Heart left ventricle (tissue), 16 donors: ENCODE measurements at regions not wholly inside any gene's neighbourhood (a gene's known extent, or its start where the extent isn't known, plus 50 kb on each side); places are given as distances from the start of the nearest gene placed in this dataset.

Experiments
- ATAC-seq, 4 donors: fragments of 200-7000 bp; cut with Tn5 transposase; one replicate each; pipeline ENCODE4 v1.9.1; 2020 to 2022; ENCODE audit warnings: moderate library complexity in 4 of 4, mild to moderate bottlenecking in 3 of 4, moderate number of reproducible peaks in 1 of 4
- DNase-seq, 5 donors: peaks; one replicate each; pipeline ENCODE4 v3.0.0-alpha.2; 2020
- H3K27ac ChIP-seq, 12 donors: fragments of 200-600 bp; sonication (generic) in 4 of 12; one replicate each; pipeline versions ENCODE4 v1.5.0 to v1.8.0; 2016 to 2022; ENCODE audit warnings: mild to moderate bottlenecking in 2 of 12
- H3K27me3 ChIP-seq, 9 donors: fragments of 200-600 bp; sonication (generic) in 2 of 9; one replicate each; pipeline versions ENCODE4 v1.5.1 to v1.8.0; 2016 to 2022; ENCODE audit warnings: mild to moderate bottlenecking in 3 of 9
- H3K36me3 ChIP-seq, 9 donors: fragments of 200-600 bp; sonication (generic) in 2 of 9; one replicate each; pipeline versions ENCODE4 v1.5.0 to v1.8.0; 2018 to 2022; ENCODE audit warnings: mild to moderate bottlenecking in 2 of 9
- H3K4me1 ChIP-seq, 12 donors: fragments of 200-600 bp; sonication (generic) in 4 of 12; one replicate each; pipeline versions ENCODE4 v1.5.0 to v1.8.0; 2016 to 2022; ENCODE audit warnings: mild to moderate bottlenecking in 3 of 12
- H3K4me3 ChIP-seq, 12 donors: fragments of 200-600 bp; sonication (generic) in 4 of 12; one replicate each; pipeline versions ENCODE4 v1.5.0 to v1.8.0; 2017 to 2022; ENCODE audit warnings: mild to moderate bottlenecking in 9 of 12, moderate library complexity in 4 of 12
- H3K9me3 ChIP-seq, 12 donors: fragments of 200-600 bp; sonication (generic) in 4 of 12; one replicate each; pipeline versions ENCODE4 v1.5.0 to v1.8.0; 2016 to 2022; ENCODE audit warnings: mild to moderate bottlenecking in 1 of 12
- POLR2A ChIP-seq, 2 donors: fragments of 450-650 bp; IDR thresholded peaks; one replicate each; pipeline ENCODE4 v1.6.1; 2017; ENCODE audit warnings: antibody characterized with exemption in 2 of 2, mild to moderate bottlenecking in 2 of 2, moderate library complexity in 2 of 2
- WGBS, 4 donors: extraction: QIAGEN DNeasy Blood & Tissue Kit in 2 of 4; methylation state at CpG; one replicate each; pipeline versions ENCODE4 v1.1.5 to v1.1.7; 2013 to 2018; 5-methylcytosine and 5-hydroxymethylcytosine counted together
- intact Hi-C, 10 donors: fragments of 100-400 bp; cut with DNase I; formaldehyde crosslinking; loops; one replicate each; pipeline versions ENCODE4 v1.11.1 to v1.14.2; 2022
- TF ChIP-seq, protein P1 (sequence below), 12 donors: fragments of 200-600 bp; sonication (generic) in 4 of 12; IDR thresholded peaks; one replicate each; pipeline versions ENCODE4 v1.5.0 to v1.8.0; 2018 to 2022; ENCODE audit warnings: antibody characterized with exemption in 12 of 12, mild to moderate bottlenecking in 5 of 12
- donor health status: ischemic (EF 13 %, LVEDD 7.1; RV severe dilation, severe dysfunction).
- donor health status: healthy with polysubstance abuse.
- donor health status: DM: no; HTN: yes; CAD: no.
- donor health status: DM: no; HTN: no; CAD: no.
- donor health status: ischemic (EF 25% LVEDD 6.9; RV normal size, moderate dysfunction).
- donor health status: ischemic (EF 25% LVEDD 5.7; RV mildly dilated, moderate dysfunction).
- donor health status: healthy.
- donor health status: DM: yes; HTN: yes; CAD: no.
- donor health status: ischemic (EF 35%, LVEDD 5.7; RV mildly dilated, moderate dysfunction).
- donor health status: nonischemic (EF 11% LVEDD 7.7; RV severe dilation, severe dysfunction).
- donor health status: DM: yes; HTN: yes; CAD: no.
- donor health status: PGD.
- donor health status: ischemic (EF 29% LVEDD 5.4; RV normal size, mild dysfunction).
- donor health status: nonischemic (EF 23%, LVEDD 6.1; RV moderate dilation, normal function).

DNA sequence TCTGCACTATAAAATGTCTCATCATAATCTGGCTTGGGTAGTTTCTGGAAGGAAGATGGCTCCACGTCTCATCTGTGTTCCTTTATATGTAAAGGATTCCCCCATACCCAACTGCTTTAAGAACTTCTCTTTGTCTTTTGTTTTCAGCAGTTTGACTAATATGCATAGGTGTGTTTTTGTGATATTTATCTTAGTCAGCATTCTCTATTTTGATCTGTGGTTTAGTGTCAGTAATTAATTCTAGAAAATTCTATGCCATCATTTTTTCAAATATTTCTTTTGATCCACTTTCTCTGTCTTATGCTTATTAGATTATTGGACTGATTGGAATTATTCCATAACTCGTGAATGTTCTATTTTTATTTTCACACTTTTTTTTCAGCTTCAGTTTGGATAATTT, 286.3 kb upstream of the THRB start:
- H3K27me3 ChIP-seq = no peaks in the 10 kb centered on the region
- H3K4me1 ChIP-seq = no peaks in the 10 kb centered on the region
- WGBS, 4 donors = 75 to 80% (median 78%) methylated on average over 2 of the region's 2 CpGs
- intact Hi-C loops = no loop called here
- no peak overlapping the region for H3K27ac ChIP-seq
- H3K36me3 ChIP-seq = no peaks in the 10 kb centered on the region
- DNase-seq = no peak
- no peak for ATAC-seq
- TF ChIP-seq, protein P1, sequence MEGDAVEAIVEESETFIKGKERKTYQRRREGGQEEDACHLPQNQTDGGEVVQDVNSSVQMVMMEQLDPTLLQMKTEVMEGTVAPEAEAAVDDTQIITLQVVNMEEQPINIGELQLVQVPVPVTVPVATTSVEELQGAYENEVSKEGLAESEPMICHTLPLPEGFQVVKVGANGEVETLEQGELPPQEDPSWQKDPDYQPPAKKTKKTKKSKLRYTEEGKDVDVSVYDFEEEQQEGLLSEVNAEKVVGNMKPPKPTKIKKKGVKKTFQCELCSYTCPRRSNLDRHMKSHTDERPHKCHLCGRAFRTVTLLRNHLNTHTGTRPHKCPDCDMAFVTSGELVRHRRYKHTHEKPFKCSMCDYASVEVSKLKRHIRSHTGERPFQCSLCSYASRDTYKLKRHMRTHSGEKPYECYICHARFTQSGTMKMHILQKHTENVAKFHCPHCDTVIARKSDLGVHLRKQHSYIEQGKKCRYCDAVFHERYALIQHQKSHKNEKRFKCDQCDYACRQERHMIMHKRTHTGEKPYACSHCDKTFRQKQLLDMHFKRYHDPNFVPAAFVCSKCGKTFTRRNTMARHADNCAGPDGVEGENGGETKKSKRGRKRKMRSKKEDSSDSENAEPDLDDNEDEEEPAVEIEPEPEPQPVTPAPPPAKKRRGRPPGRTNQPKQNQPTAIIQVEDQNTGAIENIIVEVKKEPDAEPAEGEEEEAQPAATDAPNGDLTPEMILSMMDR (IDR thresholded peaks at IDR 0.05) = no peak
- no peak for TF ChIP-seq POLR2A (IDR thresholded peaks at IDR 0.05)
- peaks cover 0 to 28% (median 16%) of the 10 kb centered on the region in 12 donors for H3K9me3 ChIP-seq
- H3K4me3 ChIP-seq = no peak overlapping the region

DNA sequence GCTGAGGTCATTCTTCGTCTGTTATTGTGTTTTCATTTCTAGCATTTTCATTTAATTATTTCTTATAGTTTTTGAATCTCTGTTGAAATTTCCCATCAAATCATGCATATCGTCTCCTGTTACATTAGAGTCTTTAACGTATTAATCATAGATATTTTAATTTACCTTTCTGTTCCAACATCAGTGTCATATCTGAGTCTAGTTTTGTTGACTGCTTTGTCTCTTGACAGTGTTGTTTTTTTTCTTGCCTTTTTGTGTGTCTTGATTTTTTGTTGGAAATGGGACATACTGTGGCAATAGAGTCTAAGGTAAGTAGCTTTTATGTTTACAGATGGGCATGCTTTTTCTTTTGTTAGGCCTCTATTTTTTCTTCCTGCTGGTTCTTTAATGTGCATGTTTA, 286.8 kb upstream of the THRB start:
- peaks cover 0 to 28% (median 16%) of the 10 kb centered on the region in 12 donors for H3K9me3 ChIP-seq
- WGBS, 4 donors = 93 to 95% (median 93%) methylated on average over 3 of the region's 3 CpGs
- no peak overlapping the region for H3K27ac ChIP-seq
- no peak for ATAC-seq
- H3K4me3 ChIP-seq = no peak overlapping the region
- H3K36me3 ChIP-seq = no peaks in the 10 kb centered on the region
- DNase-seq = no peak
- intact Hi-C loops = no loop called here
- no peak for TF ChIP-seq POLR2A (IDR thresholded peaks at IDR 0.05)
- TF ChIP-seq, protein P1 (IDR thresholded peaks at IDR 0.05) = no peak
- no peaks in the 10 kb centered on the region for H3K27me3 ChIP-seq
- H3K4me1 ChIP-seq = no peaks in the 10 kb centered on the region

DNA sequence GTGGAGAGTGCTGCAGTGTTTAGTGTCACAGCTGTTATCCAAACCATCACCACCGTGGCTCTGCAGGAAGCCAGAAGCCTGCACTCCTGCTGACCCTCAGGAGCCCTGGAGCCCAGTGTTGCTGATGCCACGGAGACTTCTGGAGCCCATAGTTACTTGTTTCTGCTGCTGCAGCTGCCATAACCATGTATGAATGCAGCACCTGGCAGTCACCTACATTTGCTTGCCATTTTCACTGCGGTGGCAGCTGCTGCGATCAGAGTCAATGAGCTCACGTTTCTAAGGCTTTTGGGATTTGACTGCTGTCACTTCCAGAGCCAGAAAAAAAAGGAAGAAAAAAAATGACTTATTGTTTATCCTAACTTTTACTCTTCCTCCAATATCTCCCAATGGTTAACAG, 299.2 kb upstream of the THRB start:
- ATAC-seq (no peak), DNase-seq (no peak)
- Histone ChIP-seq H3K9me3 (no peaks in the 10 kb centered on the region), H3K27me3 (peaks cover 0 to 5% (median 0%) of the 10 kb centered on the region in 9 donors), H3K4me1 (no peaks in the 10 kb centered on the region), H3K36me3 (no peaks in the 10 kb centered on the region), H3K4me3 (no peak overlapping the region), H3K27ac (no peak overlapping the region)
- intact Hi-C loops = no loop called here
- no peak for TF ChIP-seq POLR2A (IDR thresholded peaks at IDR 0.05)
- TF ChIP-seq, protein P1 (IDR thresholded peaks at IDR 0.05) = no peak
- WGBS, 4 donors = 48 to 64% (median 55%) methylated on average over 5 of the region's 5 CpGs

DNA sequence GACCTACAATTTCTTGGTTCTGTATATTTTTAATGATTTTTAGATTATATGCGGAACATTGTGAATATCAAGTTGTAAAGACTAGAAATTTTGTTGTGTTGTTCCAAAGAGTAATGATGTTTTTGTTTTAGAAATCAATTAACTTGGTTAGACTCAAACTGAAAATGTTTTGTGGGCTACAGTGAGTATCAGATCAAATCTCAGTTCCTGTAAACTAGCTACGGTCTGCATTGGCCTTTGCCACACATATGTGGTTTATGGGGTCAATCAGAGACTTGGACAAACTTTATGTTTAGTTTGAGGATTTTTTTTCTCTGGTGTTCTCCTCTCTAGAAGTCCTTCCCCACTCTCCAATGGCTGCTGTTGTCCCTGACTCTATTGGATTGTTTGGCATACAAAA, 308.0 kb upstream of the THRB start:
- WGBS, 4 donors = 81 to 91% (median 83%) methylated on average over 2 of the region's 2 CpGs
- Histone ChIP-seq H3K4me1 (no peaks in the 10 kb centered on the region), H3K36me3 (no peaks in the 10 kb centered on the region), H3K27me3 (peaks cover 0 to 5% (median 0%) of the 10 kb centered on the region in 9 donors), H3K4me3 (no peak overlapping the region), H3K27ac (no peak overlapping the region), H3K9me3 (no peaks in the 10 kb centered on the region)
- ATAC-seq (no peak), DNase-seq (no peak)
- intact Hi-C loops = no loop called here
- TF ChIP-seq, protein P1 (IDR thresholded peaks at IDR 0.05) = no peak
- TF ChIP-seq POLR2A (IDR thresholded peaks at IDR 0.05) = no peak
